Large intestine (tissue), 3 donors: ENCODE measurements at regions not wholly inside any gene's neighbourhood (a gene's known extent, or its start where the extent isn't known, plus 50 kb on each side); places are given as distances from the start of the nearest gene placed in this dataset.
"Not testable (repeated sequence)": the region's sequence is repeated elsewhere in the genome, so short reads cannot be mapped to it uniquely, and the experiment has no call there.

Experiments
- DNase-seq, 2 donors: peaks; one replicate each; pipeline versions ENCODE4 v3.0.0 to v3.0.0-alpha.2; 2013
- H3K27ac ChIP-seq: one replicate; pipeline ENCODE4 v1.5.1; 2013; ENCODE audit warnings: low read length
- H3K27me3 ChIP-seq: 2 replicates; pipeline ENCODE4 v1.6.1; 2013; ENCODE audit warnings: low read length; ENCODE audit not compliant: control insufficient read depth, insufficient read depth
- H3K36me3 ChIP-seq: 2 replicates; pipeline ENCODE4 v1.6.1; 2013; ENCODE audit warnings: low read length; ENCODE audit not compliant: control insufficient read depth, insufficient read depth
- H3K4me1 ChIP-seq: one replicate; pipeline ENCODE4 v1.6.1; 2013; ENCODE audit warnings: low read length; ENCODE audit not compliant: control insufficient read depth, insufficient read depth
- H3K4me3 ChIP-seq: one replicate; pipeline ENCODE4 v1.5.1; 2013; ENCODE audit warnings: low read length
- H3K9me3 ChIP-seq: one replicate; pipeline ENCODE4 v1.6.1; 2013; ENCODE audit warnings: mild to moderate bottlenecking, low read depth, low read length, moderate library complexity; ENCODE audit not compliant: control insufficient read depth
- WGBS: methylation state at CpG from one replicate; pipeline ENCODE4 v1.1.5; 2013; ENCODE audit warnings: low lambda C conversion rate; ENCODE audit not compliant: insufficient coverage; 5-methylcytosine and 5-hydroxymethylcytosine counted together

DNA sequence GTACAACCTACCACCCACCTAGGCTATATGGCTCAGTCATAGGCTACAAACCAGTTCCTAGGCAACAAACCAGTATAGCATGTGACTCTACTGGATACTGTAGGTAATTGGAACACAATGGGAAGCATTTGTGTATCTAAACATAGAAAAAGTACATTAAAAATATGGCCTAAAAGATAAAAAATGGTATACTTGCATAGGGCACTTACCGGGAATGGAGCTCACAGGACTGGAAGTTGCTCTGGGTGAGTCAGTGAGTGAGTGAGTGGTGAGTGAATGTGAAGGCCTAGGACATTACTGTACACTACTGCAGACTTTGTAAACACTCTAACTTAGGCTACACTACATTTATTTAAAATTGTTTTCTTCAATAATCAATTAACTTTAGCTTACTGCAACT lies 139.2 kb upstream of the RBPJ start:
- H3K27me3 ChIP-seq, result no peaks in the 10 kb centered on the region
- DNase-seq, result no peak
- H3K4me3 ChIP-seq, result no peak overlapping the region
- no peaks in the 10 kb centered on the region for H3K9me3 ChIP-seq
- H3K27ac ChIP-seq, result no peak overlapping the region
- no peaks in the 10 kb centered on the region for H3K4me1 ChIP-seq
- WGBS, result 100% methylated on average over 1 of the region's 1 CpG
- no peaks in the 10 kb centered on the region for H3K36me3 ChIP-seq

GRCh38 chr4:26183017-26183416 lies 137.8 kb upstream of the RBPJ start:
- no peak for DNase-seq
- no peaks in the 10 kb centered on the region for H3K27me3 ChIP-seq
- no CpG with 5 or more reads among the region's 5 CpGs for WGBS
- no peak overlapping the region for H3K4me3 ChIP-seq
- no peaks in the 10 kb centered on the region for H3K4me1 ChIP-seq
- no peaks in the 10 kb centered on the region for H3K9me3 ChIP-seq
- no peak overlapping the region for H3K27ac ChIP-seq
- no peaks in the 10 kb centered on the region for H3K36me3 ChIP-seq

DNA sequence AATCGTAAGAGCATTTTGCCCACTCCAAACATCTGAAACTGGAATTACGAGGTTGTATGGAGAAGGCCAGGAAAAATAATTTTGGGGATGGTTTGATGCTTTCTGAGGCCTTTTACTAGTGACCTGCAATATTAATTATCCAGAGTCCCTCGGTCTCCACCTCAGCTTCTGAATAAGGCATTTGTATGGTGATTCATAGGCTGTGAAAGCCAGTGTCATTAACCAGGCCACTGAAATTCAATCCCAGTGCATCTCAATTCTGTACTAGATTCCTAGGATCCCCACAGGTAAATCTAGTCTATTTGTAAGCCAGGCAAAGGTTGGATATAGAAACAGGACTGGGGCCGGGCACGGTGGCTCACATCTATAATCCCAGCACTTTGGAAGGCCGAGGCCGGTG lies 135.4 kb upstream of the RBPJ start:
- H3K9me3 ChIP-seq, result no peaks in the 10 kb centered on the region
- no peak for DNase-seq
- no CpG with 5 or more reads among the region's 7 CpGs for WGBS

GRCh38 chr4:26191353-26191752 lies 129.5 kb upstream of the RBPJ start:
- DNase-seq, result peak; percentile 87 to 95

More for the DNA sequence above, 135.4 kb upstream of the RBPJ start:
- no peaks in the 10 kb centered on the region for H3K36me3 ChIP-seq
- no peak overlapping the region for H3K4me3 ChIP-seq
- H3K27ac ChIP-seq, result no peak overlapping the region
- H3K27me3 ChIP-seq, result no peaks in the 10 kb centered on the region
- no peaks in the 10 kb centered on the region for H3K4me1 ChIP-seq

DNA sequence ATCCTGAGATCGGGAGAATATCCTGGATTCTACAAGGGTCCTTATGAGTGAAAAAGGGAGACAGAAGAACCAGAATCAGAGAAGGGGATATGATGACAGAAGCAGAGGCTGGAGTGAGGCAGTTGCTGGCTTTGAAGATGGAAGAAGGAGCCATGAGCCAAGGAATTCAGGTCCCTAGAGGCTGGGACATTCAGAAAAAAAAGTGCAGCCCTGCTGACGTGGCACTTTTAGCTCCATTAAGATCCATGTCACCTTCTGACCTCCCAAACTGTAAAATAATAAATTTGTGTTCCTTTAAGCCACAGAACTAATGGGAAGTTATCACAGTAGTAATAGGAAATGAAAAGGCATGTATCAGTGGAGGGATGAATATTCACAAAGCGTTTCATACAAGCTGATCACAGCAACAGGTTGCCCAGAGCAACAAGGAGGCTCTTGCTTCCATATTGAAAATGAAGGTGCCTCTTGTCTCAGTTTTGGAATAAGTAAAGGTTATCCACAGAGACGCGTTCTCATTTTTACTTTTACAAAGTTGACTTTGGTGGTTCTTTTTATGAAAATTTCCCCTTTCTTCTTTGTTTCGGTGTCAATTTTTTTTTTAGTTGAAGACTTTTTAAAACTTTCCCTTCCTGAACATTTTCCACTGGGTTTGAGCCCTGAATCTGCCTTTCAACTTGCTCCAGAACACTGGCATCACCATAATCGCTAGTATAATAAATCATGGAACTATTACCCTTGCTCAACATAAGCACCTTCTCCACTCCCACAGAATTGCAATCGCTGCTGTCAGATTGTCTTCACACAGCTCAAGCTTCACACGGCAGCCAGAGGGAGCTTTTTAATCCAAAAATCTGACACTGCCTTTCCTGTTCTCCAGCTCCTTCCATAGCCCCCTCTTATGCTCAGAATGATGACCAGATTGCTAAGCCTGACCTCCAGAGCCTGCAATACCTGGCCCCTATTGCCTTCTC lies 127.6 kb upstream of the RBPJ start:
- Histone ChIP-seq H3K4me3 (no peak overlapping the region), H3K9me3 (no peaks in the 10 kb centered on the region), H3K27me3 (no peaks in the 10 kb centered on the region), H3K27ac (no peak overlapping the region), H3K4me1 (peaks cover 7% of the 10 kb centered on the region), H3K36me3 (no peaks in the 10 kb centered on the region)
- DNase-seq, result no peak
- WGBS, result 83% methylated on average over 5 of the region's 9 CpGs

More at GRCh38 chr4:26191353-26191752, 129.5 kb upstream of the RBPJ start:
- no CpG with 5 or more reads among the region's 2 CpGs for WGBS
- no peaks in the 10 kb centered on the region for H3K36me3 ChIP-seq
- peaks cover 7% of the 10 kb centered on the region for H3K4me1 ChIP-seq
- no peak overlapping the region for H3K4me3 ChIP-seq
- no peaks in the 10 kb centered on the region for H3K27me3 ChIP-seq
- no peaks in the 10 kb centered on the region for H3K9me3 ChIP-seq
- peak overlapping the region; percentile 76 for H3K27ac ChIP-seq

DNA sequence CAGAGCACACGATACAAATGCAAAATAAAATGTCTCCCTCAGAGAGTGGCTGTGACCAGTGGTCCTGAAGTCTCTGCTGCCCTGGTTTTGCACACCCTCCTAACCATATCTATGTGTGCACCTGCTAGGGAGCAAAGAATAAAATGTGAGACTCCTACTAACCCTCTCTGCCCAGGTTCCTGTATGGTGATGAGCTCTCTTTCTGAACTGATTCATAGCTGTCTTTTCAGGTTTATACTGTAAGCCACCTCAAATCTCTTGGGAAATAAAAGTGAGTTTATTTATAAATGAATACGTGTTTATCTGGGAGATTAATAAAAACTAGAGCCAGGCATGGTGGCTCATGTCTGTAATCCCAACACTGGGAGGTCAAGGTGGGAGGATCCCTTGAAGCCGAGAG lies 126.0 kb upstream of the RBPJ start:
- H3K27ac ChIP-seq, result no peak overlapping the region
- no peaks in the 10 kb centered on the region for H3K27me3 ChIP-seq
- no peaks in the 10 kb centered on the region for H3K9me3 ChIP-seq
- H3K36me3 ChIP-seq, result no peaks in the 10 kb centered on the region
- WGBS, result no CpG with 5 or more reads among the region's 3 CpGs
- no peak overlapping the region for H3K4me3 ChIP-seq
- H3K4me1 ChIP-seq, result peaks cover 7% of the 10 kb centered on the region
- DNase-seq, result no peak

GRCh38 chr4:26196567-26196966 lies 124.2 kb upstream of the RBPJ start:
- DNase-seq, result no peak
- H3K4me3 ChIP-seq, result no peak overlapping the region
- H3K9me3 ChIP-seq, result no peaks in the 10 kb centered on the region
- no peaks in the 10 kb centered on the region for H3K36me3 ChIP-seq
- H3K4me1 ChIP-seq, result peaks cover 5% of the 10 kb centered on the region
- no peak overlapping the region for H3K27ac ChIP-seq
- no peaks in the 10 kb centered on the region for H3K27me3 ChIP-seq
- WGBS, result 100% methylated on average over 1 of the region's 5 CpGs

GRCh38 chr4:26197018-26197779 lies 123.6 kb upstream of the RBPJ start:
- Histone ChIP-seq H3K4me3 (no peak overlapping the region), H3K4me1 (no peaks in the 10 kb centered on the region), H3K36me3 (no peaks in the 10 kb centered on the region), H3K9me3 (no peaks in the 10 kb centered on the region), H3K27me3 (no peaks in the 10 kb centered on the region), H3K27ac (no peak overlapping the region)
- no peak for DNase-seq
- 100% methylated on average over 1 of the region's 9 CpGs for WGBS

DNA sequence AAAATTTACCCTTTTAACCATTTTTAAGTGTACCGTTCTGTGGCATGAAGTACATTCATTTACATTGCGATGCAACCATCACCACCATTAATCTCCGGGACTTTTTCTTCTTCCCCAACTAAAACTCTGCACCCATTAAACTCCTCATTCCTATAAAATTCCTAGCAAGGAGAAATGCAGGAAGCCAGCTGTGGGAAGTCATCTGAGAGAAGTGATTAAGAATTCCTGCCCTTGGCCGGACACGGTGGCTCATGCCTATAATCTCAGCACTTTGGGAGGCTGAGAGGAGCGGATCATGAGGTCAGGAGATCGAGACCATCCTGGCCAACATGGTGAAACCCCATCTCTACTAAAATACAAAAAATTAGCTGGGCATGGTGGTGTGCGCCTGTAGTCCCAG lies 121.9 kb upstream of the RBPJ start:
- not testable (repeated sequence) for H3K4me1 ChIP-seq, DNase-seq, H3K27me3 ChIP-seq, H3K9me3 ChIP-seq, H3K27ac ChIP-seq, H3K36me3 ChIP-seq, H3K4me3 ChIP-seq
- WGBS, result 100% methylated on average over 2 of the region's 8 CpGs

GRCh38 chr4:26199596-26199995 lies 121.2 kb upstream of the RBPJ start:
- no peak for DNase-seq
- no peaks in the 10 kb centered on the region for H3K36me3 ChIP-seq
- no CpG with 5 or more reads among the region's 5 CpGs for whole genome bisulfite sequencing
- H3K4me3 ChIP-seq, result no peak overlapping the region
- H3K27me3 ChIP-seq, result no peaks in the 10 kb centered on the region
- no peaks in the 10 kb centered on the region for H3K9me3 ChIP-seq
- no peak overlapping the region for H3K27ac ChIP-seq
- no peaks in the 10 kb centered on the region for H3K4me1 ChIP-seq
